ENCODE measurements at regions not wholly inside any gene's neighbourhood (a gene's known extent, or its start where the extent isn't known, plus 50 kb on each side); places are given as distances from the start of the nearest gene placed in this dataset.
A peak's percentile ranks its signal among the peaks of the same experiment; 100 is the strongest.

GRCh38 chr13:29954082-29955028 is 103.9 kb upstream of the UBL3 start:
- no peak for DNase-seq (ENCODE audit: low spot score)

DNA sequence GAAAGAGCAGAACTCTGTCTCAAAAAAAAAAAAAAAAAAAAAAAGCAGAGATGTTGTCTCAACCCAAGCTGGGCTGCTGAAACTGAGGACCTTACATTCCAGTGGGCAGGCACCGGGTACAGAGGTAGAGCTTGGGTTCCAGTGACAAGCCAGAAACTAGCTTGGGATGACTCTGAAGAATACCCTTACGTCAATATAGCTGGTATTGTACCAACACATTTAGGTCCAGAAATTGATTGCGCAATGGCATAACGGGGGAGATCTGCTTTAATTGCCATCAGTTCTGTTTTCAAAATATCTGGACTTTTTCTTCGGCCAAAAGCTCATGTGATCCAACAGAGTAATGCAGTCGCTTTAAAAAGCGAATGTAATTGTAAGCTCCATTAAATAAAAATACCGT is 103.1 kb upstream of the UBL3 start:
- no peak for DNase-seq (ENCODE audit: low spot score)

DNA sequence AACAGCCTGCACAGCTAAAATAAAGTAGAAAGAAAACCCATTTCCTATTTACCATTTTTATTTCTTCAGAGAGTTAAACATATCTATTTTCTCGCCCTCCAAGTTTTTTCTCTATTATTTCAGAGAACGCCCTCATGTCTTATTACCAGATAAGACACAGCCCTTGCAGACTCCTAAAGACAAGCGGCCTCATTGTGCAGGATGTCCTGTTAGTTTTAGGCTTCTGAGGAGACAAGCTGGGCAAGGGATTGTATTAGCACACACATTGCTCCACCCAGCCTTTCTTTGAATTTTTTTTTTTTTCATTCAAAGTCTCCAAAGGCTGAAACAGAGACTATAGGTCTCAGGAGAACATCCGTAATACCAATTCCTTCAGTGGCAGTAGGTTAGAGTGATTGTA is 101.8 kb upstream of the UBL3 start:
- peak; percentile 9 for DNase-seq (ENCODE audit: low spot score)

DNA sequence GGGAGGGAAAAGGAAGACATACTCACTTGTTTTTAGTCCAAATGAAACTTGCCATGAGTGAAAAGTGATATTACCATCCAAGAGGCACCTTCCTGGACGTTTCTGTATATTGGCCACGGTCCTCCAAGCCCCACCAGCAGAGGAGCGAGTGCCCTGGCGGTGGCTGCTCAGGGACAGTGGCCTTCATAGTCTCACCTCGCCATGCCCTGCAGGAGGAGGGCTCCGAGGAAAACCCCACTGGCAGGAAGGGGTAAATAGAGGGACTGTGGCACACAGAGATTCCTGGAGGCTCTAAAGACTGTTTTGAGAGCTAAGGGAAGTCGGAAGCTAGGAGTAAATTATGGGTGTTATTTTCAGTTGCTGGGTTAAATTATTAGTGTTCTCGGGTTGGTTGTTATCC is 98.4 kb upstream of the UBL3 start:
- no peak for DNase-seq (ENCODE audit: low spot score)

DNA sequence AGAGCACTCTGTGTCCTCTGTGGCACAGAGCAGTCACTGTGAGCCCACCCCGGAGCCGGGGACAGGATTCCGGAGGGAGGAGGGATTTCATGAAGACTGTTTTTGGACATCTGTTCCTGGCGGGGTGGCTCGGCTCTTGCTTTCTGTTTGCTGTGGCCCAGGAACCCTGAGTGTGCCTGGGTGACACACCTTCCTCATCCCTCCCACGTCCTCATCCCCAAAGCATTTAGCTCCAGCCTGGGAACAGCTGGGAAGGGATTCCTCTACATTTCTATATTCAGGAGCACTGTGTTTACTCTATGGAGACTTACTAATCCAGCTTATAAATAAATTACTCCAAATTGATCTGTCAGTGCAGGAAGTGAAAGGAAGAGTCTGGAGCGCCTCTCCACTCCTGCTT is 97.8 kb upstream of the UBL3 start:
- DNase-seq (ENCODE audit: low spot score), result no peak

- DNase-seq (ENCODE audit: low spot score), result no peak
Observed at GRCh38 chr13:29947839-29948238, 97.4 kb upstream of the UBL3 start.

DNA sequence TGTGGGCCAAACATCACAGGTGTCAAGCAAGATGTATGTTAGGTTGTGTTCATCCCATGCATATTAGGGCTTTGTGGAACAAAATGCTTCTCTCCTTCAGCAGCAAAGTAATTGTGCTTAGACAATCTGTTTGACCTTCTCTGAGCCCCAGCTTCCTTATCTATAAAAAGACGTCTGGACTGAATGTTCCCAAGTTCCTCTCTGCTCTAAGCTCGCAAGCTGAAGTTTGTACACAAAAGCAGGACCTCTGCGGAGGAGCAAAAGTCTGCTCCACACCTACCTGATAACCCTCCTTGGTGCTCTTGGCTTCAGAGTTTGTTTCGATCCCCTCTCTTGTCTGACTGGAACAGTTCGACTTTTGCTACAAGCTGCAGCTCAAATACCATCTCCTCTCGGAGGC is 95.7 kb upstream of the UBL3 start:
- no peak for DNase-seq (ENCODE audit: low spot score)

GRCh38 chr13:29943686-29944085 is 93.3 kb upstream of the UBL3 start:
- no peak for DNase-seq (ENCODE audit: low spot score)

DNA sequence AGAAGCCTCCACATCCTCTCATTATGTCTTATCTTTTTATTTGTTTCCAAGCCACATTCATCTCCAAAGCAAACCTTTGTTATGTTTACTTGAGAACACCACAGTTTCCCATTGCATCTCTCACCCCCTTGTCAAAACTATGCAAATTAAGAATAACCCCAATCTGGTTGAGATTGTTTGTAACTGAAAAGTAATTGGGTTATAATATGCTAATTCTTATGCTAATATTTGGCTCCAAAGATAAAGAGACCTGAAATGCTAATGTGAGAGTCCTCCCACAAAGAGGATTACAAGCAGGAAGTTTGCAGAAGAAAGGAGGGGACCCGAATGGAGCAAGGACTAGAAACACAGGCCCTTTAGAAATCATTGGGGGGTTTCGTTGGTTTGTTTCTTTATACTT is 92.9 kb upstream of the UBL3 start:
- no peak for DNase-seq (ENCODE audit: low spot score)

GRCh38 chr13:29940715-29941114 is 90.3 kb upstream of the UBL3 start:
- DNase-seq (ENCODE audit: low spot score), result no peak

GRCh38 chr13:29939158-29939557 is 88.7 kb upstream of the UBL3 start:
- no peak for DNase-seq (ENCODE audit: low spot score)

- no peak for DNase-seq (ENCODE audit: low spot score)
Observed at GRCh38 chr13:29937841-29938240, 87.4 kb upstream of the UBL3 start.

- DNase-seq (ENCODE audit: low spot score), result no peak
Observed at GRCh38 chr13:29937379-29937778, 87.0 kb upstream of the UBL3 start.

- DNase-seq (ENCODE audit: low spot score), result no peak
Observed at GRCh38 chr13:29936956-29937355, 86.5 kb upstream of the UBL3 start.

DNA sequence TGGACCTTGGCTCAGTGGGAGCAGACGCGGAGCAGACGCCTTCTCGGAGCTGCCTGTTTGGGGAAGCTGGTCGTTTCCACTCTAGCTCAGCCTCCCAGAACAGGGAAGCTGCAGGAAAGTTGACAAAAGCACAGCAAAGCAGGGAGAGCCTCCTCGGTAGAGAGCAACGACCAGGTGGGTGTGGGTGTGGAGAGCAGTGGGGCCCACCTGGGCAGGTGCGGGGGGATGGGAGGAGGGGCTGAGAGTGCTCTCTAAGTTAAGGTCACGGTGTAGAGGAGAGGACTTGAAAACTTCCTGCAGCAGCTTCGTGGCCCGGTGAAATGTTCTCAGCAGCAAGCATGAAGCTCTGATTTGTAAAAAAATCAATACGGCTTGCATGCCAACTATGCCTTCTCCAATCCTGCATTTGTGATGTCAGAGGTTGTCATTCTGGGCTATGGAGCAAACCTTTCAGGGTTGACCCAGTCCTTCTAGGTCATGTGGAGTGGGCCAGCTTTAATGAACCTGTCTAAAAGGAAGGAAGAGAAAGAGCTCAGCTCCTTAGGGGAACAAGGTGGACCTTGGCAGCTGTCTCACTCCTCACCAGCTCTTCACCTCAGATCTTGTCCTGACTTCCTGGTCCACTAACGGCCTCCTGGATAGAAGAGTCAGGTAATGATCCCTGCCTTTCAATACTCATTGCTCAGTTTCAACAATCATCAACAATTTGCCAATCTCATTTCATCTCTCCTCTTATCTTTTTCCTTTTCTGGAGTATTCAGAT is 85.8 kb upstream of the UBL3 start:
- DNase-seq (ENCODE audit: low spot score), result no peak

- DNase-seq (ENCODE audit: low spot score), result no peak
Observed at GRCh38 chr13:29935309-29935981, 85.0 kb upstream of the UBL3 start.

GRCh38 chr13:29934531-29935308 is 84.3 kb upstream of the UBL3 start:
- DNase-seq (ENCODE audit: low spot score), result no peak

- no peak for DNase-seq (ENCODE audit: low spot score)
Observed at GRCh38 chr13:29933401-29933800, 83.0 kb upstream of the UBL3 start.

DNA sequence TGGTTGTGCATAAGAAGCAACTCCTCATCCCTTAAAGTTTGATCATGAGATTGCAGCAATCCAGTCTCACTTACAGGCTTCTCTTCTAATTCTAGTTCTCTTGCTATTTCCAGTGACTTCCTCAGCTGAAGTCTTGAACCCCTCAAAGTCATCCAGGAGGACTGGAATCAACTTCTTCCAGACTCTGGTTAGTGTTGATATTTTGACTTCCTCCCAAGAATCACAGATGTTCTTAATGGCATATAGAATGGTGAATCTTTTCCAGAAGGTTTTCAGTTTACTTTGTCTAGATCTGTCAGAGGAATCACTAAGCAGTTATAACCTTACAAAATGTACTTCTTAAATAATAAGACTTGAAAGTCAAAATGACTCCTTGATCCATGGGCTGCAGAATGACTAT is 81.3 kb upstream of the UBL3 start:
- no peak for DNase-seq (ENCODE audit: low spot score)

DNA sequence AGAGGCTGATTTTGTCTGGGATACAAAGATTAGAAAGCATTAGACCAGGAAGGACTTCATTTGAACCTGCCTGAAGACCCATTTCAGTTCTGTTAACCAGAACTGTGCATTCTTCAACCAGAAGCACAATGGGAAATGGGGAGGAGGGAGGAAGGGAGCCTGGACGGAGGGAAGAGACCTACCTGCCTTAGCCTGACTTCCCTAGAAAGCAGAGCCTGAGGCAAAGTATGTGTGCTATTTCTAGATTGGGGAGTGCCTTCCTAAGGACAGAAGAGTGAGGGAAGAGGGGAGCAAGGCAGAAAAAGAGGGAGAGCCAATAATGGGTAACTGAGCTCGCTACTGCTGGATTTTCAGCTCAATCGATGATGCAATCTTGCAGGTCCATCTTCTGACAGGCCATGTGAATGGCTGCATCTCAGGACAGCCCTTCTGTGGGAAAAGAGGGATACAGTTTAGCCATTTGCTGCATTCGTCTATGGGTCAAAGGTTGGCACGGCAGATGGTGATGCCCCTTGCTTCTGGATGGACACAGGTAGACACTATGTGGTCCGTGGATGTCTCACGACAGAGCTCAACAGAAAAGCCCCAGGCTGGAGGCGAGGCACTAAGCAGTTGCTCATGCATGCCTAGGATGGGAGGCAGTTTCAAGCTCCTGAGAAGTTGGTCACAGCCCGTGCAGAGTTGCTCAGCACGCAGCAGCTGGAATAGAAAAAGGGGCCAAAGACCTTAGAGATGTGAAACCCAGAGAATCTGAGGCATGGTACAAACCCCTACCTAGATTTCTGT is 78.8 kb upstream of the UBL3 start:
- no peak for DNase-seq (ENCODE audit: low spot score)

GRCh38 chr13:29926098-29926476 is 75.7 kb upstream of the UBL3 start:
- DNase-seq (ENCODE audit: low spot score), result no peak

Data from COLO829 (cell line).